Small intestine (tissue), 7 donors: ENCODE measurements at regions not wholly inside any gene's neighbourhood (a gene's known extent, or its start where the extent isn't known, plus 50 kb on each side); places are given as distances from the start of the nearest gene placed in this dataset.

Experiments
- DNase-seq, 2 donors: peaks; one replicate each; pipeline versions ENCODE4 v3.0.0 to v3.0.0-alpha.2; 2013
- FAIRE-seq: peaks from 2 replicates; lab custom pipeline; 2012; peaks lifted over from hg19 to GRCh38; lab: Jason Lieb, UNC
- H3K27ac ChIP-seq, 3 donors: one replicate each; pipeline ENCODE4 v1.5.1; 2013; ENCODE audit warnings: low read length in 2 of 3, mild to moderate bottlenecking in 2 of 3, control low read depth in 1 of 3, inconsistent platforms in 1 of 3, low read depth in 1 of 3, moderate library complexity in 1 of 3
- H3K27me3 ChIP-seq, 3 donors: one replicate each; pipeline ENCODE4 v1.6.1; 2013; ENCODE audit warnings: low read length in 3 of 3, inconsistent platforms in 1 of 3; ENCODE audit not compliant: control insufficient read depth in 3 of 3, insufficient read depth in 3 of 3
- H3K36me3 ChIP-seq, 3 donors: one replicate each; pipeline ENCODE4 v1.6.1; 2013; ENCODE audit warnings: low read length in 3 of 3, inconsistent platforms in 1 of 3, low read depth in 1 of 3, mild to moderate bottlenecking in 1 of 3, moderate library complexity in 1 of 3; ENCODE audit not compliant: control insufficient read depth in 3 of 3, insufficient read depth in 2 of 3
- H3K4me1 ChIP-seq, 3 donors: one replicate each; pipeline ENCODE4 v1.6.1; 2013; ENCODE audit warnings: low read length in 2 of 3, inconsistent platforms in 1 of 3, low read depth in 1 of 3, mild to moderate bottlenecking in 1 of 3, moderate library complexity in 1 of 3; ENCODE audit not compliant: control insufficient read depth in 3 of 3, insufficient read depth in 2 of 3
- H3K4me3 ChIP-seq, 3 donors: one replicate each; pipeline ENCODE4 v1.5.1; 2013; ENCODE audit warnings: low read length in 3 of 3, control low read depth in 1 of 3, inconsistent platforms in 1 of 3, low read depth in 1 of 3, mild to moderate bottlenecking in 1 of 3, moderate library complexity in 1 of 3
- H3K9me3 ChIP-seq, 2 donors: one replicate each; pipeline ENCODE4 v1.6.1; 2013; ENCODE audit warnings: low read depth in 1 of 2, low read length in 1 of 2; ENCODE audit not compliant: control insufficient read depth in 2 of 2, insufficient read depth in 1 of 2
- WGBS, 3 donors: extraction: QIAGEN DNeasy Blood & Tissue Kit; methylation state at CpG; one replicate each; pipeline ENCODE4 v1.1.7; 2013; 5-methylcytosine and 5-hydroxymethylcytosine counted together
- donor health status: healthy with polysubstance abuse.
- donor health status: control.
- donor health status: control.
- donor health status: Bipolar disorder and iron deficiency.
- donor health status: healthy.

DNA sequence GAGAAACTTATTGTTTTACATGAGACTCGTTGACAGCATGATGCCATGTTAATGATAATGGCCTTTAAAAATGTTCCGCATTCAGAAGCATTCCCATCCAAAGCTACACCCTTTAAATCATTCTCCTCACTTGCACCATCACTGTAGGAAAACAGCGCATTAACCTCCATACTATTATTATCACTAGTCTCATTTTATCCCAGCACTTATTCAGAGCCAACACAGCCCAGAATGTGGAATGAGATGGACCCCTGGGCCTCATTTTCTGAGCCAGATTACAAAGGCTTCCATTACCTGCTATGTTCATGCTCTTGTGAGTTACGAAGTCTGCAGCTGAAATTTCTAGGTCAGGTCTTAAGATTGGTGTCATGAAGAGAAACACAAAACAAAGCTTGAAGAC, 159.4 kb downstream of the HS3ST3A1 start:
- no peak overlapping the region for H3K4me3 ChIP-seq
- FAIRE-seq (no peak), DNase-seq (no peak)
- H3K9me3 ChIP-seq: no peaks in the 10 kb centered on the region
- WGBS, 3 donors: 80 to 89% (median 87%) methylated on average over 4 of the region's 4 CpGs
- no peak overlapping the region for H3K27ac ChIP-seq
- H3K27me3 ChIP-seq: no peaks in the 10 kb centered on the region
- peaks cover 0 to 15% (median 0%) of the 10 kb centered on the region in 3 donors for H3K4me1 ChIP-seq
- peaks cover 0 to 2% (median 0%) of the 10 kb centered on the region in 3 donors for H3K36me3 ChIP-seq

DNA sequence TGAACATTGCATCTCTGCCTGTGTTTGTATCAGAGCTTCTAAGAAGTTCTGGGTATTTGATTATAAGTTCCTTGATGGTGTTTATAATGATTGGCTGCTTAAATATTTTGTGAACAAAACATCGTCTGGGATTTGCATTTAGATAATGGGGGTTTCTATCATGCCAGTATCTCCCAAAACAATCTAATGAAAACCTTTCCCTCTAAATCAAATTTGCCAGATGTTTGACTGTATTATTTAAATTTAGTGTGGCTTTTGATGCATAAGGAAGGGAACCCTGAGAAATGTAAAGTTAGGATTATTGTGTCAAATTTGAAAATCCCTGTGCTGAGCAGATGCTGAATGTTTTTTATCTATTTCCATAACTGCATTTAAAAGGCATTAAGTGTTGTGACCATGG, 159.9 kb downstream of the HS3ST3A1 start:
- H3K4me3 ChIP-seq: no peak overlapping the region
- no peaks in the 10 kb centered on the region for H3K27me3 ChIP-seq
- peaks cover 0 to 2% (median 0%) of the 10 kb centered on the region in 3 donors for H3K36me3 ChIP-seq
- H3K9me3 ChIP-seq: no peaks in the 10 kb centered on the region
- no peak for DNase-seq
- peaks cover 0 to 17% (median 0%) of the 10 kb centered on the region in 3 donors for H3K4me1 ChIP-seq
- FAIRE-seq: no peak
- WGBS, 3 donors: 71 to 88% (median 81%) methylated on average over 1 of the region's 1 CpG
- H3K27ac ChIP-seq: no peak overlapping the region

DNA sequence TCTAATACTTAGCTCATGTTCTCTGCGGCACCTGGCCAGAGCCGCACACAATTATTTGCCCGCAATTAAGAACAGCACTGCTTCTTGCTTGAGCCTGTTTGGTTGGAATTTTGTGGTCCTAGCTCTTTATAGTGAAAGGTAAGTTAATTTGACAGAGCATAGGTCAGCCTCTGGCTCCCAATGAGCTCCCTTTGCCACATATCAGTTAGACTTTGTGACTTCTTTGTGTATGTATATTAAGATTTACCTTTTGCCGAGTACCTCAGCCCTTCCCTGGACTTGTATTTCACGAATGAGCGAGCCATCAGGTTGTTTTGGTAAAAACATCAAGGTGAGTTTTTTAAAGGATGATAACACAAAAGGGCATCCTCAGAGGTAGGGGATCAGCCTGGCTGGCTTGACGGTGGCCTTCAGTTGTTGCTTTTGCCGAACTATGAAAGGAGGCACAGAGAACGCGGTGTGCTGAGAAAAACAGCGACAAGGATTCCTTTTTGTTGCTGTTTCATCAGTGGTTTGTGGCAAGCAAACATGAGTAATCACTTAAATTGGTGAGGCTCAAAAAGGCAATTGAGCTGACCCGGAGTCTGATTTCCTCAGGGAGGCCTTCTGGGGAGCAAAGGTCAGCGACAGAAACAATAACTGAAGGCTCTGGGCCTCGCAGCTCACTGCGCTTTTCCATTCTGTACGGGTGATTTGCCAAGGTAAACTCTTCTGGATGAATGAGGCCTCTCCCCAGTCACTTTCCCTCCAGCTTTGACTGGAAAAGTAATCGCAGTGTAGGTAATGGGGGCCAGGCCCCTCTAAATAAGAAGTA, 163.6 kb downstream of the HS3ST3A1 start:
- H3K4me3 ChIP-seq: no peak overlapping the region
- no peaks in the 10 kb centered on the region for H3K27me3 ChIP-seq
- no peaks in the 10 kb centered on the region for H3K9me3 ChIP-seq
- WGBS, 3 donors: 15 to 52% (median 39%) methylated on average over 17 of the region's 17 CpGs
- H3K4me1 ChIP-seq: peaks cover 0 to 17% (median 0%) of the 10 kb centered on the region in 3 donors
- DNase-seq (peak; percentile 72 to 82), FAIRE-seq (no peak)
- H3K27ac ChIP-seq: peak overlapping the region in 1 of 3 donors; percentile 79
- no peaks in the 10 kb centered on the region for H3K36me3 ChIP-seq

DNA sequence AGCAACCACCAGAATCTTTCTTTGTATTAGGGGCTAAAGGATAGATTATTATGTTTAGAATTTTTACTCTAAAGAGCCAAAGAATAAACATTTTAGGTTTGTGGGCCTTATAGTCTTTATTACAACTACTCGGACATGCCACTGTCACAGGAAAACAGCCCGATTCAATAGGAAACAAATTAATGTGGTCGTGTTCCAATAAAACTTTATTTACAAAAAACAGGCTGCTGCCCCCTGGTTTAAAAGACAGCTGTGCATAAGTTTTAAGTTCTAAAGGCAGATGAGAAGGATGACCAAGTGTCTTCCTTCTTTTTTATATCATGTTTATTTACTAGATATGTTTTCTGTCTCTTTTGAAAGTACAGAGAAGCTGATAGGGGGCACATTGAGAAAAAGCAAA, 166.5 kb downstream of the HS3ST3A1 start:
- no peak overlapping the region for H3K27ac ChIP-seq
- no peak for FAIRE-seq

DNA sequence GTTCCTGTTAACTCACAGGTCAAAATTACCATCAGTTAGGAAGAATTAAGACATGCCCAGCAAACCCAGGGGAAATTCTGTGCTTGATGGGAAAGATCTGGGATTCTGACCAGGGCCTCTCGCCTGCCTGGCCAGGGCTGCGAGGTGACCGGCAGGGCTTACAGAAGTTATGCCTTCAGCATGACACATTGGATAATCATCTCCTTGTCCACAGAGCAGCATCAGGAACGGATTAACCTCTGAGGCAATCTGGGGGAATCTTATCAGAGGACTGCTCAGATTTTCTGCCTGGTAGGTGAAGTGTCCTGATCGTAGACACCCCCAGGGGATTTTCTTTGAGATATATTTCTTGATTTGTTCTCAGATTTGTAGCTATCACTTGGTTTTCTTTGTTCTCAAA, 172.5 kb downstream of the HS3ST3A1 start:
- Histone ChIP-seq H3K27me3 (no peaks in the 10 kb centered on the region), H3K4me3 (no peak overlapping the region), H3K27ac (no peak overlapping the region), H3K4me1 (no peaks in the 10 kb centered on the region), H3K36me3 (no peaks in the 10 kb centered on the region), H3K9me3 (no peaks in the 10 kb centered on the region)
- no peak for FAIRE-seq
- no peak for DNase-seq
- WGBS, 3 donors: 68 to 85% (median 82%) methylated on average over 5 of the region's 5 CpGs

More for the DNA sequence above, 166.5 kb downstream of the HS3ST3A1 start:
- H3K4me3 ChIP-seq: no peak overlapping the region
- peaks cover 0 to 17% (median 0%) of the 10 kb centered on the region in 3 donors for H3K4me1 ChIP-seq
- H3K9me3 ChIP-seq: no peaks in the 10 kb centered on the region
- WGBS, 3 donors: 87 to 92% (median 91%) methylated on average over 3 of the region's 3 CpGs
- H3K36me3 ChIP-seq: no peaks in the 10 kb centered on the region
- no peaks in the 10 kb centered on the region for H3K27me3 ChIP-seq
- no peak for DNase-seq

DNA sequence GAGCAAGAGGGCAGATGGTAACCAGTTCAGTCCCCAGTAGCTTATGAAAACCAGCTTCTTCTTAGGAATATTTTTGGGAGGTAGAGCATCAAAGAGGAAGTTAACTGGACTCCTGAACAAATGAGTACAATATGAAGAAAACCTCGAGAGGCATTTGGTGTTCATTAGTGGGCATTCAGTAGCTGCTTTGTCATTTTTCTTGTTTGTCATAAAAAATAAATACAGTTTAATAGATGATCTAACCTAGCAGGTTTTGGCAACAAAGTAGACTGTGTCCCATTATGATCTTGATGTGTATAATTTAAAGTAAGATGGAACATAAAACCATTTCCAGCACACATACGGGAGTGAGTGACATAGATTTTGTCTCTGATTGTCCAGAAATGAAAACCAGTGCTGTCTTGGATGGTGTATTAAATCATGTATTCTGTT, 173.1 kb downstream of the HS3ST3A1 start:
- FAIRE-seq: no peak
- Histone ChIP-seq H3K4me3 (no peak overlapping the region), H3K4me1 (no peaks in the 10 kb centered on the region), H3K27ac (no peak overlapping the region), H3K36me3 (no peaks in the 10 kb centered on the region), H3K9me3 (no peaks in the 10 kb centered on the region), H3K27me3 (no peaks in the 10 kb centered on the region)
- DNase-seq: no peak
- 77 to 82% (median 78%) methylated on average over 2 of the region's 2 CpGs for WGBS, 3 donors

DNA sequence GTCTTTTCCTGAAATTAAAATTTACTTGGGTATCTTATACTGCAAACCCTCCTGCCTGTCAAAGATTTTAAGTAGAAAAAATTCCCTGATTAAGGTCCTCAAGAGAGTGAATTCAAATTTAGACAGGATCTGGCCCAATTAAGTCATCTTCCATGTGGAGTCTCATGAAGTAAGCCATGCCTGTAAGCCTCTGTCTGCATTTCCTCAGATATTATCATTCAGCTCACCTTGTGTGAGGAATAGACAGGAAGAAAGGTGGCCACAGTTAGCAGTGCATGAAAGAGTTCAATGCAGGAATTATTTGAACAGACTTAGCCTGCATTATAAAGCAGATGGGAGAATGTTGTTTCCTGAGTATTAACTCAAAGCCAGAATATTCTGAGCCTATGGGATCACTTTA, 174.7 kb downstream of the HS3ST3A1 start:
- Histone ChIP-seq H3K27ac (no peak overlapping the region), H3K4me3 (no peak overlapping the region), H3K4me1 (peaks cover 0 to 6% (median 2%) of the 10 kb centered on the region in 3 donors), H3K9me3 (no peaks in the 10 kb centered on the region), H3K36me3 (no peaks in the 10 kb centered on the region), H3K27me3 (no peaks in the 10 kb centered on the region)
- no peak for DNase-seq
- no peak for FAIRE-seq

DNA sequence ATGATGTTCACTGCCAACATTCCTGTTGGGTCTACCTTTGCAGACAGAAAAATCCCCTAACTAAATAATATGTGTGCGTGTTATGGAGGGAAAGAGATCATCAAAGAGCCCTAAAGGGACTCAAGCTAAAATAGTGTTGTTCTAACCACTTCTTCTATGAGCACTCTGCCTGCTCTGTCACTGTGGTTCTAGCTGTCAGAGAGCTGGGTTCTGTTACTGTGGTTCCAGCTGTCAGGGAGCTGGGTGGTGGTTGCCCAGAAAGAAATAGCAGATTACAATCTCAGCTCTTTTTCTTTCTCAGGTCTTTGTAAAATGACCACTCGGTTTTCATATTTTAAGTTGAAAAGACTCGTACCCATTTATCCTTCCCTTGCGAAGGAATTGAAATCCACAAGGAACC, 176.3 kb downstream of the HS3ST3A1 start:
- H3K27ac ChIP-seq: no peak overlapping the region
- no peak overlapping the region for H3K4me3 ChIP-seq
- H3K9me3 ChIP-seq: peaks cover 0 to 3% of the 10 kb centered on the region in 2 donors
- no peaks in the 10 kb centered on the region for H3K27me3 ChIP-seq
- peaks cover 0 to 19% (median 2%) of the 10 kb centered on the region in 3 donors for H3K4me1 ChIP-seq
- H3K36me3 ChIP-seq: no peaks in the 10 kb centered on the region
- WGBS, 3 donors: 90 to 97% (median 92%) methylated on average over 4 of the region's 4 CpGs
- DNase-seq: no peak
- no peak for FAIRE-seq
